ENCODE measurements at regions not wholly inside any gene's neighbourhood (a gene's known extent, or its start where the extent isn't known, plus 50 kb on each side); places are given as distances from the start of the nearest gene placed in this dataset.

DNA sequence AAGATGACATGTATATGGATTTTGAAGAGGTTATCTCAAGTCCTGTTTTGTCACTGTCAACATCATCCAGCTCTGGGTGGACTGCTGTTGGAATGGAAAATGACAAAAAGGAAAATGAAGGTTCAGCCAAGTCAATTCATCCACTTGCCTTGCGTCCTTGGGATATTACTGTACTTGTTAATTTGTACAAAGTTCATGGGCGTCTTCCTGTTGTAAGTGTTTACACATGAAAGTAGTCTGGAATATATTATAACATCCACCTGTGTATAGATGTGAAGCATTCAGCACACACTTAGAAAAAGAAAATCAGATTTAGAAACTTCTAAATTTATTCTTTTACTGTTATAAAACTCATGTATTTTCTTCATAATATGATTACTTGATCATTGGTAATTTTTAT lies 67.2 kb downstream of the BLTP1 start:
- Histone ChIP-seq H3K27ac (ENCODE audit: low read length, poor library complexity, severe bottlenecking) (no peak overlapping the region), H2BK120ac (ENCODE audit: low read depth, low read length) (no peak overlapping the region), H3K14ac (ENCODE audit: low read length in 2 of 2) (no peak overlapping the region), H3K18ac (ENCODE audit: low read depth in 1 of 2, low read length in 2 of 2) (no peak overlapping the region), H3K4me3 (ENCODE audit: insufficient read depth in 1 of 2, low read depth in 1 of 2, low read length in 2 of 2) (no peak overlapping the region), H3K9me3 (ENCODE audit: control insufficient read depth, low read length) (no peaks in the 10 kb centered on the region), H3K4me1 (ENCODE audit: control insufficient read depth, insufficient read depth, low read depth, low read length) (no peaks in the 10 kb centered on the region), H2BK12ac (ENCODE audit: low read length in 2 of 2) (no peak overlapping the region), H2BK5ac (ENCODE audit: low read depth, low read length, poor library complexity, severe bottlenecking) (no peak overlapping the region), H3K79me1 (replicated peaks; ENCODE audit: low read length, poor library complexity, severe bottlenecking) (peaks cover 4% of the 10 kb centered on the region), H3K36me3 (ENCODE audit: control insufficient read depth in 1 of 2, insufficient read depth in 2 of 2, low read depth in 1 of 2, low read length in 2 of 2) (peaks cover 4 to 60% of the 10 kb centered on the region in 2 experiments), H2AK5ac (ENCODE audit: low read length, severe bottlenecking) (no peak overlapping the region), H4K8ac (ENCODE audit: low read length) (no peak overlapping the region), H2BK15ac (ENCODE audit: low read depth, poor library complexity, severe bottlenecking) (no peak overlapping the region), H4K91ac (ENCODE audit: low read length) (no peak overlapping the region), H3K4ac (ENCODE audit: low read depth in 1 of 2, low read length in 2 of 2) (no peak overlapping the region), H2AFZ (ENCODE audit: low read depth, low read length) (no peak overlapping the region), H3K9ac (ENCODE audit: low read length) (no peak overlapping the region), H3K27me3 (ENCODE audit: control insufficient read depth in 1 of 2, insufficient read depth in 1 of 2, low read length in 2 of 2) (no peaks in the 10 kb centered on the region), H3K4me2 (ENCODE audit: low read length, poor library complexity, severe bottlenecking) (no peak overlapping the region), H3K23ac (ENCODE audit: low read length in 2 of 2) (no peak overlapping the region)
- DNase-seq = no peak
- WGBS = no CpG with 5 or more reads among the region's 2 CpGs

DNA sequence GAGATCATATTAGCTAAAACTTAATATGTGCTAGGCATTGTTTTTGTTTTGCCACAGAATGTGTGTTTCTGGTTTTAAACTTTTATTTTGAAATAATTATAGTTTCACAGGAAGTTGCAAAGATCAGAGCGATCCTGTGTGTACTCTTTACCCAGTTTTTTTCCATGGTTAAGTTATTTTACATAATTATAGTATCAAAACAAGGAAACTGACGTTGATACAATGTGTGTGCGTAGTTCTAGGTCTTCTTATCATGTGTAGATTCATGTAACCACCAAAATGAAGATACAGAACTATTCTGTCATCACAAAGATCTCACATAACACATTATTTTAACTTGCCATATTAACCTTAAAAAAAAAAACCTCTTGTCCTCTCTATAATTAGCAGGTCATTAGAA lies 69.2 kb downstream of the BLTP1 start:
- Histone ChIP-seq H2BK5ac (ENCODE audit: low read depth, low read length, poor library complexity, severe bottlenecking) (no peak overlapping the region), H2AFZ (ENCODE audit: low read depth, low read length) (no peak overlapping the region), H3K4me3 (ENCODE audit: insufficient read depth in 1 of 2, low read depth in 1 of 2, low read length in 2 of 2) (no peak overlapping the region), H2AK5ac (ENCODE audit: low read length, severe bottlenecking) (no peak overlapping the region), H2BK120ac (ENCODE audit: low read depth, low read length) (no peak overlapping the region), H3K4ac (ENCODE audit: low read depth in 1 of 2, low read length in 2 of 2) (no peak overlapping the region), H2BK15ac (ENCODE audit: low read depth, poor library complexity, severe bottlenecking) (no peak overlapping the region), H2BK12ac (ENCODE audit: low read length in 2 of 2) (no peak overlapping the region), H3K79me1 (replicated peaks; ENCODE audit: low read length, poor library complexity, severe bottlenecking) (peaks cover 2% of the 10 kb centered on the region), H3K27ac (ENCODE audit: low read length, poor library complexity, severe bottlenecking) (no peak overlapping the region), H4K91ac (ENCODE audit: low read length) (no peak overlapping the region), H3K18ac (ENCODE audit: low read depth in 1 of 2, low read length in 2 of 2) (no peak overlapping the region), H3K36me3 (ENCODE audit: control insufficient read depth in 1 of 2, insufficient read depth in 2 of 2, low read depth in 1 of 2, low read length in 2 of 2) (peaks cover 6 to 63% of the 10 kb centered on the region in 2 experiments), H3K9me3 (ENCODE audit: control insufficient read depth, low read length) (no peaks in the 10 kb centered on the region), H3K9ac (ENCODE audit: low read length) (no peak overlapping the region), H3K23ac (ENCODE audit: low read length in 2 of 2) (no peak overlapping the region), H3K4me1 (ENCODE audit: control insufficient read depth, insufficient read depth, low read depth, low read length) (no peaks in the 10 kb centered on the region), H3K14ac (ENCODE audit: low read length in 2 of 2) (no peak overlapping the region), H4K8ac (ENCODE audit: low read length) (no peak overlapping the region), H3K27me3 (ENCODE audit: control insufficient read depth in 1 of 2, insufficient read depth in 1 of 2, low read length in 2 of 2) (no peaks in the 10 kb centered on the region), H3K4me2 (ENCODE audit: low read length, poor library complexity, severe bottlenecking) (no peak overlapping the region)
- WGBS = no CpG with 5 or more reads among the region's 3 CpGs
- no peak for DNase-seq

DNA sequence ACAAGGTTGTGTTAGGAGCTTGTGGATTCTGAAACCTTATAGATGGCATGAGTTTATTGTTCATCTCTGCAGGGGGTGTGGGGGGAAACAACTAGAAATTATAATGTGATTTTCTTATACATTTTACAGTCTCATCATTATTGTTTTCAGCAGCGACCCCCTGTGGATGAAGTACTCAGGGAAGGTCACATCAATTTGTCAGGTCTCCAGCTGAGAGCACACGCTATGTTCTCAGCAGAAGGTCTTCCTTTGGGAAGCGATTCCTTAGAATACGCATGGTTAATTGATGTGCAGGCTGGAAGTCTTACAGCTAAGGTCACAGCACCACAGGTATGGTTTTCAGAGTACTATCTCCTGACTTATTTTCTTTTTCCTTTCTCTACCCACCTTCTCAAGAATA lies 72.2 kb downstream of the BLTP1 start:
- Histone ChIP-seq H3K27me3 (ENCODE audit: control insufficient read depth in 1 of 2, insufficient read depth in 1 of 2, low read length in 2 of 2) (no peaks in the 10 kb centered on the region), H3K4me3 (ENCODE audit: insufficient read depth in 1 of 2, low read depth in 1 of 2, low read length in 2 of 2) (no peak overlapping the region), H2BK120ac (ENCODE audit: low read depth, low read length) (no peak overlapping the region), H2AK5ac (ENCODE audit: low read length, severe bottlenecking) (no peak overlapping the region), H3K79me1 (replicated peaks; ENCODE audit: low read length, poor library complexity, severe bottlenecking) (no peaks in the 10 kb centered on the region), H3K23ac (ENCODE audit: low read length in 2 of 2) (no peak overlapping the region), H3K4ac (ENCODE audit: low read depth in 1 of 2, low read length in 2 of 2) (no peak overlapping the region), H3K18ac (ENCODE audit: low read depth in 1 of 2, low read length in 2 of 2) (no peak overlapping the region), H4K91ac (ENCODE audit: low read length) (no peak overlapping the region), H2BK5ac (ENCODE audit: low read depth, low read length, poor library complexity, severe bottlenecking) (no peak overlapping the region), H2AFZ (ENCODE audit: low read depth, low read length) (no peak overlapping the region), H3K9ac (ENCODE audit: low read length) (no peak overlapping the region), H3K27ac (ENCODE audit: low read length, poor library complexity, severe bottlenecking) (no peak overlapping the region), H3K14ac (ENCODE audit: low read length in 2 of 2) (no peak overlapping the region), H3K9me3 (ENCODE audit: control insufficient read depth, low read length) (no peaks in the 10 kb centered on the region), H2BK15ac (ENCODE audit: low read depth, poor library complexity, severe bottlenecking) (no peak overlapping the region), H2BK12ac (ENCODE audit: low read length in 2 of 2) (no peak overlapping the region), H3K4me2 (ENCODE audit: low read length, poor library complexity, severe bottlenecking) (no peak overlapping the region), H3K4me1 (ENCODE audit: control insufficient read depth, insufficient read depth, low read depth, low read length) (no peaks in the 10 kb centered on the region), H3K36me3 (ENCODE audit: control insufficient read depth in 1 of 2, insufficient read depth in 2 of 2, low read depth in 1 of 2, low read length in 2 of 2) (peaks cover 6 to 74% of the 10 kb centered on the region in 2 experiments), H4K8ac (ENCODE audit: low read length) (no peak overlapping the region)
- 82% methylated on average over 3 of the region's 4 CpGs for WGBS
- peak; percentile 14 for DNase-seq

DNA sequence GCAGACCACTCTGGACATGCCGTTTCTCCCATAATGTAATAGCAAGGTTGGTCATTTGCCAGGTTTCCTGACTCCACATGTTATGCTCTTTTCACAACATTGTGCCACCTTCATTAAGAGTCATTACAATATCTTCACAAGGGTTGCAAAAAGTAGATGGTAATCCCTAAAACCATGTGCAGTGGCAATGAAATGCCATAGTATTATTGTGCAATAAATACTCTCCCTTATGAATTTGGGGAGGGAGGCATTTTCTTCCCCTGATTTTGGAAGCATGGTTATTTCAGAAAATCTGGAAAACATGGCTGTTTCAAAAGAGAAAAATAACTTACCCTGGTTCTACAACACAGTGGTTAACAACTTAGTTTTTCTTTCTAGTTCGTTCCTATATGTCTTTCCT lies 75.1 kb downstream of the BLTP1 start:
- H3K18ac ChIP-seq (ENCODE audit: low read depth in 1 of 2, low read length in 2 of 2) = no peak overlapping the region
- H2BK15ac ChIP-seq (ENCODE audit: low read depth, poor library complexity, severe bottlenecking) = no peak overlapping the region
- no peak overlapping the region for H3K4me3 ChIP-seq (ENCODE audit: insufficient read depth in 1 of 2, low read depth in 1 of 2, low read length in 2 of 2)
- peaks cover 2 to 70% of the 10 kb centered on the region in 2 experiments for H3K36me3 ChIP-seq (ENCODE audit: control insufficient read depth in 1 of 2, insufficient read depth in 2 of 2, low read depth in 1 of 2, low read length in 2 of 2)
- H3K23ac ChIP-seq (ENCODE audit: low read length in 2 of 2) = no peak overlapping the region
- no peaks in the 10 kb centered on the region for H3K4me1 ChIP-seq (ENCODE audit: control insufficient read depth, insufficient read depth, low read depth, low read length)
- H2BK5ac ChIP-seq (ENCODE audit: low read depth, low read length, poor library complexity, severe bottlenecking) = no peak overlapping the region
- no peak overlapping the region for H4K8ac ChIP-seq (ENCODE audit: low read length)
- no peak overlapping the region for H2AK5ac ChIP-seq (ENCODE audit: low read length, severe bottlenecking)
- no peak overlapping the region for H3K4me2 ChIP-seq (ENCODE audit: low read length, poor library complexity, severe bottlenecking)
- H2AFZ ChIP-seq (ENCODE audit: low read depth, low read length) = no peak overlapping the region
- no peak overlapping the region for H4K91ac ChIP-seq (ENCODE audit: low read length)
- H3K9ac ChIP-seq (ENCODE audit: low read length) = no peak overlapping the region
- H3K27me3 ChIP-seq (ENCODE audit: control insufficient read depth in 1 of 2, insufficient read depth in 1 of 2, low read length in 2 of 2) = no peaks in the 10 kb centered on the region
- no peak overlapping the region for H2BK120ac ChIP-seq (ENCODE audit: low read depth, low read length)
- H3K79me1 ChIP-seq (replicated peaks; ENCODE audit: low read length, poor library complexity, severe bottlenecking) = peaks cover 3% of the 10 kb centered on the region
- whole genome bisulfite sequencing = 100% methylated on average over 1 of the region's 2 CpGs
- H3K27ac ChIP-seq (ENCODE audit: low read length, poor library complexity, severe bottlenecking) = no peak overlapping the region
- H3K4ac ChIP-seq (ENCODE audit: low read depth in 1 of 2, low read length in 2 of 2) = no peak overlapping the region
- no peak for DNase-seq
- no peak overlapping the region for H3K14ac ChIP-seq (ENCODE audit: low read length in 2 of 2)
- H3K9me3 ChIP-seq (ENCODE audit: control insufficient read depth, low read length) = no peaks in the 10 kb centered on the region
- no peak overlapping the region for H2BK12ac ChIP-seq (ENCODE audit: low read length in 2 of 2)
